Glomerular endothelial cell (primary cell): ENCODE measurements at regions not wholly inside any gene's neighbourhood (a gene's known extent, or its start where the extent isn't known, plus 50 kb on each side); places are given as distances from the start of the nearest gene placed in this dataset.
"Not testable (repeated sequence)": the region's sequence is repeated elsewhere in the genome, so short reads cannot be mapped to it uniquely, and the experiment has no call there.

Source experiments
- DNase-seq: peaks from one replicate; pipeline ENCODE4 v3.0.0-alpha.2; 2011; ENCODE audit warnings: low read depth, low spot score; ENCODE audit errors: extremely low read depth

DNA sequence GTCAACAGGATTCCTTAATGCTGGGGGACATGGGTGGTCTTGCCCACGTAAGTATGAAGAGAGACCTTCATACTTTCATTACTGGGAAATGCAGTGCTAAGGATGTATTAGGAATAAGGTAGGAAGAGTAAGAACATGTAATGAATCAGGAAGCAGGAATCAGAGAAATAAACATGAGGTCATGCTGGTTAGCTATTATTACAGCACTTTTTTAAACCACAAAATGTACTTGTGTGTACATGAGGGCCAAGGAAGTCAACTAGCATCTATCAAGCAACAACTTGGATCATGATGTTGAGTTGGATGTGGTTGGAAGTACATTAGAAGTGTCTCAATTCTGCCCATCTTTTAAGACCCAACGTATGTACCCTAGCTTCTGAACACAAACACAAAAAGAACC lies 63.5 kb upstream of the E2F3 start:
- DNase-seq = no peak

DNA sequence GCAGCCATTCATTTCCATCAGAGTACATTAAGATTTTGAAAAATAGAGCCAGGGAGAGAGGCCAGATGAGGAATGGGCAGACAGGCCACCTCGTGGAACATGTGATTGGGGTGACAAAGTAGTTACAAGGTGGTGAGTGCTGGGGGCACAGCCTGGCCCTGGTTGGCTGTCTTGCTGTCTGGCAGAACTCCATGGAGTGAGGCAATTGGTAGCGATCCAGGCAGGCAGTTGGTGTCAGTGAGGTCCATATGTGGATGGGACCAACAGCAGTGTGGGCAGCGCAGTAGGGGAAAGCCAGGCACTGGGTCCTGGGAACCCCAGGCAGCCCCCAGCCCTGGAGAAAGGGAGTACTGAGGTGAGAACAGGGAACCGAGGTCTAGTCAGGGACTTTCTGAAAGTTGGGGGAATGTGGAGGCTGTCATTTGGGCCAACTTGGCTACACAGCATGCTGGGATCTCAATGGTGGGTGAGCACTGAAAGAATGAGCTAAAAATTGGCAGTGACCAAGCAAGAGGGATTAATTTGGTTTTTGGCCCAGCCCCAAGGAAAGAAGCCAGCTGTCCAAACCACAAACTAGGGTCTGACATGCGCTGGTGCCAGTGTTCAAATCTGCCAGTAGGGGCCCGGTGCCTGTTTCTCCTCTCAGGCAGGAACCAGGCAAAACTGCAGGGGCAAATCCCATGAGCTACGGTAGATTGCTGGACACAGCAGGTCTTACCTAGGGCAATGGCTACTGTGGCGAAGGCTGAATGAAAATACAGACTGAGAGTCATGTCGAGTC lies 61.4 kb upstream of the E2F3 start:
- DNase-seq = no peak

DNA sequence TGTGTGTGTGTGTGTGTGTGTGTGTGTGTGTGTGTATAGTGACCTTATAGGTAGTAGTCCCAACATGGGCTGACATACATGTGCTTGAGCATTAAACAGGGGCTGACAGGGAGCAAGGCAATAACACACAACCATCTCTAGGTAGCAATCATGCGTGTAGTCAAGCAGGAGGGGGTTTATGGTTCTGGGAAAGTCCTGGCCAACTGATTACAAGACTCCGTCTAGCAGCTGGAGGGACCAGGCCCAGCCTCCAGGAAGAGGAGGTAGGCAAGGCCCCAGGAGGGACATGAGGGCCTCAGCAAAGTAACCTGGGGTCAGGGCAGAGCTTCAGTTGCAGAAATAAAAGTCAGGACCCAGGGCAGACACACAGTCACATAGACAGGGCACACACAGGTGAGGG lies 60.6 kb upstream of the E2F3 start:
- no peak for DNase-seq

DNA sequence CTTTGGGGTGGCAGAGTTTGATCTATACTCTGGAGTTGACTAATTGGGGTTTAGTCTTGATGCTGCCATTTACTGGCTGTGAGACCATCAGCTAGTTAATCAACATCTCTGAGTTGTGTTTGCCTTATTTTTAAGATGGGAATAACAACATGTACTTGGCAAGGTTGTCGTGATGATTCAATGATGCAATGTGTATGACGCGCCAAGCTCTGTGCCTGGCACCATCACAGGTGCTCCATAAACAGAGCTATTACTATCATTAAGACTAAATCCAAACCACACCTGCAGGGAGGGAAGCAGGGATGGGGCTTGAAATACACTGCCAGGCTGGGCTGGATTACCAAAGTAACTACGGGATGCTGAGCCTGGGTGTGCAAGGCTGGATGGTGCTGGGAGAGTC lies 60.1 kb upstream of the E2F3 start:
- DNase-seq = no peak

DNA sequence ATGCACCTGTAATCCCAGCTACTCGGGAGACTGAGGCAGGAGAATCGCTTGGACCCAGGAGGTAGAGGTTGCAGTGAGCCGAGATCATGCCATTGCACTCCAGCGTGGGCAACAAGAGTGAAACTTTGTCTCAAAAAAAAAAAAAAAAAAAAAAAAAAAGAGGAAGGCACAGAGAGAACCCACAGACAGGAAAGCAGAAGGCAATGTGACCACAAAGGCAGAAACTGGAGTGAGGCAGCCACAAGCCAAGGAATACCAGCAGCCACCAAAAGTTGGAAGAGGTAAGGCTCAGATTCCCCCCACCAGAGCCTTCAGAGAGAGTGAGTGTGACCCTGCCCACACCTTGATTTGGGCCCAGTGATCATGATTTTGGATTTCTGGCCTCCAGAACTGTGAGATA lies 54.7 kb upstream of the E2F3 start:
- DNase-seq = not testable (repeated sequence)

DNA sequence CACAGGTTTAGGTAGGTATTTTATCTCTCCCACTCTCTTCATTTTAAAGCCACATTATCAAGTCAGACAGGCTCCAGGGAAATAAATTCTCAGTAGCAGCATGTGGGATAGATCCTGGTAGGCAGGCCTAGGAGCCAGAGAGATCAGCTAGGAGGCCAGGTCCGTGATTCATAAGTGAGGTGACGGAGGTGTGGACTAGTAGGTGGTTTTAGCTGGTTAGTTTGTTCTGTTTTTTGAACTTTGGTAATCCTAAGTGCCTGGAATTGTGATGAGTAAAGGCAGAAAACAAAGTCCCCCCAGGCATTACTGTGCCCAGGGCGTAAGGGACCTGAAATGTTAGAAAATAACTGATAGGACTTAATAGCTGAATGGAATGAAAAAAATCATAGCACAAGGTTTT lies 53.6 kb upstream of the E2F3 start:
- DNase-seq = no peak

DNA sequence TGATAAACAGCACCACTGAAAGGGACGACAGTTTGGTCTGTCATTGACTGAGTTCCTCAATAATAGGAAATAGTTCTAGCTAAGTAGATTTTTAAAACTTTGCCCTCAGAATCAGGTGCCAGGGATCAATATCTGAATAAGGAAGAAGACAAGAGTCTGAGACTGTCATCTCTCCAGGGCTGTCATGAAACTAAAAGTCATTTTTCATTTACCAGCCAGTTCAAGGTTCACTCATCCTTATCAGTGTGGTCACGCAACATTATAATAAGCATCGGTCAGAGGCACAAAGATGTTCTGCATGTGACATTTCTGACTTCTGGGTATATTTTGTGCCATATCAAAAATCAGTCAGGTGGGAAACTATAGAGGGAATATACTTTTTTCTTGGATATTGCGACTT lies 52.5 kb upstream of the E2F3 start:
- DNase-seq = no peak

DNA sequence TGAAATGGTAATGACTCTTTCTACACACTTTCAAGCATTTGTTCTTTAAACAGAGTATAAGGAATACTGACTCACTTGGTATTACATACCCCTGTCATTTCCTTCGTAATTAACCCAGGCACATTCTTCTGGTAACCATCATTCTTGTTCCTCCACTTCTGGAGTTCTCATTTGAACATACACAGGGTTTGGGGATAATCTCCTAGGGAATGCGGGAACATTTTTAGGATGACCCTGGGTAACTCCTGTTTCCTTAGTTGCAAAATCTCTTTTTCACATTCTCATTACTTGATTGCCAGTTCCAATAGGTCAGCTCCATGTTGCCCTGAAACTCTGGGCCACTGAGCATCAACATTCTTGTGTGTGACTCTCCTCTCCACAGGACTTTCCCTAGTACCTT lies 51.5 kb upstream of the E2F3 start:
- no peak for DNase-seq

DNA sequence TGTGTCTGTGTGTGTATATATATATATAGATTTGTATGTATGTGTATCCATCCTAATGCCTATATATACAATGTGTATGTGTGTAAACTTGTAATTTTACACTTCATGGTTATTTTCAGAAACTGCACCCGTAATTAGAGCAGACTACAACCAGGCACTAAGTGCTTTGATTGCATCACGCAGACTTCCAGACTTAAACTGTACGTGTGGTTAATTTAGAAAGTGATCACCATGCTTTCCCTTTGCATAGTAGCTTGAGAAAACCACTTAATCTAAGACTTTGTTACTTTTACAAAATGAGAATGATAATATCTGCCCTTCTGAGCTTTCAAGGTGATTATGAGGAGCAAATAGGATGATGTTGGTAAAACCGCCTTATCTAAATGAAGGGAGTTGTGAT lies 50.1 kb upstream of the E2F3 start:
- DNase-seq = no peak
